PC-9 (cell line): ENCODE measurements at regions not wholly inside any gene's neighbourhood (a gene's known extent, or its start where the extent isn't known, plus 50 kb on each side); places are given as distances from the start of the nearest gene placed in this dataset.

Source experiments
- CTCF ChIP-seq: fragments of 200-600 bp; sonication (generic); conservative IDR thresholded peaks from 2 replicates; pipeline ENCODE4 v1.6.1; 2017; ENCODE audit warnings: mixed run types, antibody characterized with exemption, mild to moderate bottlenecking, moderate library complexity
- EZH2 ChIP-seq: fragments of 200-600 bp; sonication (generic); IDR thresholded peaks from 2 replicates; pipeline ENCODE4 v1.8.0; 2017; ENCODE audit warnings: antibody characterized with exemption, low read depth

- TF ChIP-seq CTCF (no peak), EZH2 (no peak)
Observed at GRCh38 chr2:205848601-205849000, 166.3 kb downstream of the NRP2 start.
